Astrocyte of the cerebellum (primary cell): ENCODE measurements at regions not wholly inside any gene's neighbourhood (a gene's known extent, or its start where the extent isn't known, plus 50 kb on each side); places are given as distances from the start of the nearest gene placed in this dataset.

Experiments
- DNase-seq: peaks from one replicate; pipeline ENCODE4 v3.0.0-alpha.2; 2011; ENCODE audit warnings: low read depth
- H3K4me3 ChIP-seq: 2 replicates; pipeline ENCODE4 v1.5.1; 2011; ENCODE audit warnings: mild to moderate bottlenecking, low read depth, low read length, moderate library complexity
- in situ Hi-C: cut with HindIII; loops from 2 replicates; pipeline ENCODE4 v1.10.0; 2017; ENCODE audit warnings: low sequenced_read_pairs
- TF ChIP-seq, protein P1 (sequence below): IDR thresholded peaks from 2 replicates; pipeline ENCODE4 v1.5.1; 2012; ENCODE audit warnings: low read length, low read depth, moderate library complexity, mild to moderate bottlenecking; ENCODE audit errors: missing control alignments

DNA sequence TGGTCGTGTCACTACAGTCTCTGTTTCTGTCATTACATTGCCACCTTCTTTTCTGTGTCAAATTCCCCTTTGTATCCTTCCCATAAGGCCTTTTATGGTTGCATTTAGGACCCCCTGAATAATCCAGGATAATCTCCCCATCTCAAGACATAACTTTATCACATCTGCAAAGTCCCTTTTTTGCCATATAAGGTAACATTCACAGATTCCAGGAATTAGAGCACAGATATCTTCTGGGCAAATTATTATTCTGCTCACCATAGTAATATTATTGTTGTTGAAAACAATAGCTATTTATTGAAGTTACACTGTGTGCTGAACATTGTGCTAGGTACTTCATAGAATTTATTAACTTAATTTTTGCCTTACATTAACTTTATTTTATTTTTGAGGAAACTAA is 159.1 kb downstream of the TFAP2B start:
- TF ChIP-seq, protein P1, sequence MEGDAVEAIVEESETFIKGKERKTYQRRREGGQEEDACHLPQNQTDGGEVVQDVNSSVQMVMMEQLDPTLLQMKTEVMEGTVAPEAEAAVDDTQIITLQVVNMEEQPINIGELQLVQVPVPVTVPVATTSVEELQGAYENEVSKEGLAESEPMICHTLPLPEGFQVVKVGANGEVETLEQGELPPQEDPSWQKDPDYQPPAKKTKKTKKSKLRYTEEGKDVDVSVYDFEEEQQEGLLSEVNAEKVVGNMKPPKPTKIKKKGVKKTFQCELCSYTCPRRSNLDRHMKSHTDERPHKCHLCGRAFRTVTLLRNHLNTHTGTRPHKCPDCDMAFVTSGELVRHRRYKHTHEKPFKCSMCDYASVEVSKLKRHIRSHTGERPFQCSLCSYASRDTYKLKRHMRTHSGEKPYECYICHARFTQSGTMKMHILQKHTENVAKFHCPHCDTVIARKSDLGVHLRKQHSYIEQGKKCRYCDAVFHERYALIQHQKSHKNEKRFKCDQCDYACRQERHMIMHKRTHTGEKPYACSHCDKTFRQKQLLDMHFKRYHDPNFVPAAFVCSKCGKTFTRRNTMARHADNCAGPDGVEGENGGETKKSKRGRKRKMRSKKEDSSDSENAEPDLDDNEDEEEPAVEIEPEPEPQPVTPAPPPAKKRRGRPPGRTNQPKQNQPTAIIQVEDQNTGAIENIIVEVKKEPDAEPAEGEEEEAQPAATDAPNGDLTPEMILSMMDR, result no peak

DNA sequence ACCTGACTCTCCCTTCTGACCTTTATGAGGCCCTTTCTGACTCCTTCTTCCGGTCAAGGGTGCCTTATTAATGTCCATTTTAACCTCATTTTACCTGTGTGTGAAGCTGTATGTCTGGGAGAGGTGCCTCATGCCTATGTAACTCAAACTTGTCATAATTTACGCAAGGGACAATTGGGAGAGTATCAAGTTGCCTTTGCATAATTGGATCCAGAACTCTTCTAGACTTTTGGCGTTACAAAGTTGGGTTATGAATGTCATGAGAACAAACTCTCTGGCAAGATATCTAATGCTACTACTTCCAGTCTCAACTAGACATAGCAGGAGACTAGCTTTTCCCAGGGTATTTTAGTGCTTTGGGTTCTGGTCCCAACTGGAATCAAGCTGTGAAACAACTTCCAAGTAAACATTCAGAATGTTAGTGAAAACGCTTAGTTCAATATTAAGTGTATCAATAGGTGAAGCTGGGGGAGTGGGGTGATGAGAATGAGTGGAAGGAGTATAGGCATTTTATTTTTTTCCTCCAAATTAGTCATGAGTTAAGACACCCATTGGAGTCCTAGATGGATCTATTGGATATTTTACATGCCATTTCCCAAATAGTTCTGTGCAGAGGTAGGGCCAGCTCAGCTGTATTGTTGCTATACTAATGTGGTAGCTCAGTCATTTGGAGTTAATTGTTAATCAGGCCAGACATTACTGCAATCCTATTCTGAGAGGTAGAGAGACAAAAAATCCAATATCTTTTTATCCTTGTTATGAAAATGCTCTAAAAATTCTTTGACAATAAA is 159.9 kb downstream of the TFAP2B start:
- TF ChIP-seq, protein P1, result no peak
- H3K4me3 ChIP-seq, result no peak overlapping the region
- in situ Hi-C loops, result no loop called here
- DNase-seq, result no peak

More for the DNA sequence above, 159.1 kb downstream of the TFAP2B start:
- in situ Hi-C loops, result no loop called here
- H3K4me3 ChIP-seq, result no peak overlapping the region
- DNase-seq, result no peak

DNA sequence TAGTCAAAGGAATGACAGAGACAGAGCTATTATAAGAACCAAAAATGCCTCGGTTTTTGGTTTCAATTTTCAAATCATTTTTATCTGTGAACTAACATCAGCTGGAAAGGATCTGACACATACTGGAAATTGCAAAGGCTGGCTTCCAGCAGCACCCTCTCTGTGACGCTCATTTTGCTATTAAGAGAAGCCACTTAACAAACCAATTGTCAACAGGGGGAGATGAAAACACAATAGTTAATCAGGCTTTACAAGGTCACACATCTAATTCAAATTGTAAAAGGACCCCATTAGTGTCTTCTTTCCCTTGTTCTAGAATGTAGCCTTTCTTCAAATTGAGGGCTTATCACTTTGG is 160.5 kb downstream of the TFAP2B start:
- TF ChIP-seq, protein P1, result no peak
- in situ Hi-C loops, result no loop called here
- no peak for DNase-seq
- H3K4me3 ChIP-seq, result no peak overlapping the region

DNA sequence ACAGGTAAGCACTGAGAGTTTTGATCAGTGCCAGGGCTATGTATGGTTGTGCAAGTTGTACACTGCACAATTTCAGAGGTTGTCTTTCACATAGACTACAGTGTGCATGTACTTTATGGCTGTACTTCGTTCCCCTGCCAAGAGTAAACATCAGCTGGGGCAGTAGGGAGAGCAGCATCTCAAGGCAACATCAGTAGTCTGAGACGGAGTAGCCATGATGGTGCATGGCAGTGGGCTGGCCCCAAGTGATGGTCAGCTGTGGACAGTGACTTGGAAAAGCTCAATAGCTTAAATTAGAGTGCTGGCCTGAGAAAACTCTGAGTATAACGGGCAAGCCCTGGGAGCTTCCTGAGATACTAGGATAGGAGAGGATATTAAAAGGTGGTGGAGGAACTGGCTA is 165.5 kb downstream of the TFAP2B start:
- no peak for DNase-seq
- no peak overlapping the region for H3K4me3 ChIP-seq
- TF ChIP-seq, protein P1, result no peak
- in situ Hi-C loops, result no loop called here

DNA sequence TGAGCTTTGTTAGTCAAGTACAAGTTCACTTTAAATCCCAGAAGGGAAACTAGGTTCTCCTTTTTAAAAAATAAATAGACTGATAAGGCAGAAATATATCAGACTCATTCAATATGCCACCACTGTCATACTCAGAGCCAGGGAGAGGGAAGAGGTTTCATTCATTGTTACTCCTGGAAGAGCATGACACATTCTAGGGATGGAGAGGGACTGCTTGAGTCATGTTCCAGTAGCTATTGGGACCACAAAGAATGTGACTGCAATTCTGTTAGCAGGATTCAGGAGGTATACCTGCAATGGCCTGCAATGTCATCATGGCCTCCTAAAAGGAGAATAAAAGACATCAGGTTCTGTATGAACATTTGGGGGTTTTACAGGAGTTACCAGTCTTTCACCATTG is 167.6 kb downstream of the TFAP2B start:
- DNase-seq, result no peak
- in situ Hi-C loops, result no loop called here
- TF ChIP-seq, protein P1, result no peak
- no peak overlapping the region for H3K4me3 ChIP-seq

DNA sequence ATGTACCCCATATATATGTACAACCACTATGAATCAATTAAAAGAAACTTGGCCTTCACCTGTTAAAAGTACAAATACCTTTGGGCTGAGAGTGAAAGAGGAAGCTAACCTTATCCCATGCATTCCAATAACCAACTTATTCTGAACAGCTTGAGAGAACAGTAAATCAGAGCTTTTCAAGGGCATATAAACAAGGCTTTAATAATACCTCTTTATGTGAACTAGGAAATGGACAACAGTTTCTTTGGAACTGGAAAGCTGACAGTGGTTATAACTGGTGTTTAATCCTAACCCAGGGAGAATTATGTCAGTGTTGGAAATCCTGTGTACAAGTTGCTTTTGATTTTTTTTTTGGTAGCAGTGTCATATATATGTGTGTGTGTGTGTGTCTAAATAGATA is 170.5 kb downstream of the TFAP2B start:
- no peak overlapping the region for H3K4me3 ChIP-seq
- TF ChIP-seq, protein P1, result no peak
- in situ Hi-C loops, result no loop called here
- no peak for DNase-seq
